IMR-90 (cell line): ENCODE measurements at regions not wholly inside any gene's neighbourhood (a gene's known extent, or its start where the extent isn't known, plus 50 kb on each side); places are given as distances from the start of the nearest gene placed in this dataset.

Experiments used
- ATAC-seq: fragments of 200-7000 bp; cut with Tn5 transposase; 2 replicates; pipeline ENCODE4 v1.9.1; 2020; ENCODE audit warnings: low read depth, mild to moderate bottlenecking, moderate library complexity
- BruUV-seq: library from RNA; stranded (reverse); fragments of 400-500 nt; replicated peaks from 2 replicates; lab custom pipeline; 2021; lab: Mats Ljungman, UMichigan
- CTCF ChIA-PET: fragments of 300-600 bp; formaldehyde crosslinking; extraction: SDS; loops from one replicate; lab custom pipeline; 2021; ENCODE audit warnings: antibody characterized with exemption; lab: Yijun Ruan, JAX
- POLR2A ChIA-PET: fragments of 300-600 bp; sonication (Branson Sonifier 250); formaldehyde crosslinking; loops from one replicate; lab custom pipeline; 2022; ENCODE audit warnings: antibody characterized with exemption; ENCODE audit not compliant: unreplicated experiment; lab: Charles Lee
- DNase-seq: peaks from one replicate; pipeline ENCODE4 v3.0.0; 2013
- H2AFZ ChIP-seq: replicated peaks from 2 replicates; pipeline ENCODE3; 2013; ENCODE audit warnings: low read length, mild to moderate bottlenecking; ENCODE audit not compliant: poor library complexity
- H2AK5ac ChIP-seq: 2 replicates; pipeline ENCODE4 v1.6.1; 2013; ENCODE audit warnings: low read depth, low read length, inconsistent platforms
- H2AK9ac ChIP-seq: replicated peaks from 2 replicates; pipeline ENCODE3; 2013; ENCODE audit warnings: mild to moderate bottlenecking, low read depth, low read length, moderate library complexity; ENCODE audit not compliant: poor library complexity
- H2BK120ac ChIP-seq: 2 replicates; pipeline ENCODE4 v1.6.1; 2013; ENCODE audit warnings: low read depth, low read length, inconsistent platforms
- H2BK15ac ChIP-seq: 3 replicates; pipeline ENCODE4 v1.6.1; 2013; ENCODE audit warnings: low read depth, low read length, inconsistent platforms
- H2BK20ac ChIP-seq: 2 replicates; pipeline ENCODE4 v1.6.1; 2013; ENCODE audit warnings: low read depth, mild to moderate bottlenecking, inconsistent platforms, low read length, moderate library complexity
- H2BK5ac ChIP-seq: 2 replicates; pipeline ENCODE4 v1.6.1; 2013; ENCODE audit warnings: mild to moderate bottlenecking, low read depth, low read length, inconsistent platforms; ENCODE audit not compliant: poor library complexity, severe bottlenecking
- H3K14ac ChIP-seq: replicated peaks from 2 replicates; pipeline ENCODE4 v1.6.1; 2013; ENCODE audit warnings: low read depth, low read length, inconsistent platforms
- H3K18ac ChIP-seq: 2 replicates; pipeline ENCODE4 v1.6.1; 2013; ENCODE audit warnings: low read depth, low read length, control low read depth
- H3K23ac ChIP-seq: 2 replicates; pipeline ENCODE4 v1.6.1; 2013; ENCODE audit warnings: low read depth, low read length, inconsistent platforms
- H3K27ac ChIP-seq: 2 replicates; pipeline ENCODE4 v1.5.1; 2013; ENCODE audit warnings: mild to moderate bottlenecking, control low read depth, low read length; ENCODE audit not compliant: insufficient read depth
- H3K27me3 ChIP-seq: 2 replicates; pipeline ENCODE4 v1.6.1; 2013; ENCODE audit warnings: low read length; ENCODE audit not compliant: control insufficient read depth, insufficient read depth
- H3K36me3 ChIP-seq: 2 replicates; pipeline ENCODE4 v1.6.1; 2013; ENCODE audit warnings: low read length, mixed read lengths; ENCODE audit not compliant: control insufficient read depth, insufficient read depth
- H3K4ac ChIP-seq: 2 replicates; pipeline ENCODE4 v1.6.1; 2013; ENCODE audit warnings: low read depth, low read length, inconsistent platforms
- H3K4me1 ChIP-seq: 2 replicates; pipeline ENCODE4 v1.6.1; 2013; ENCODE audit warnings: low read length, mixed read lengths; ENCODE audit not compliant: control insufficient read depth, insufficient read depth
- H3K4me2 ChIP-seq: 2 replicates; pipeline ENCODE4 v1.6.1; 2013; ENCODE audit warnings: low read depth, mild to moderate bottlenecking, control low read depth, low read length, moderate library complexity
- H3K4me3 ChIP-seq: 2 replicates; pipeline ENCODE4 v1.5.1; 2013; ENCODE audit warnings: low read depth, mild to moderate bottlenecking, control low read depth, low read length, moderate library complexity; ENCODE audit not compliant: insufficient read depth
- H3K56ac ChIP-seq: 2 replicates; pipeline ENCODE4 v1.6.1; 2013; ENCODE audit warnings: low read length, inconsistent platforms; ENCODE audit not compliant: insufficient read depth; ENCODE audit errors: extremely low read depth
- H3K79me1 ChIP-seq, 2 experiments: 2 replicates each; pipeline ENCODE4 v1.6.1; 2013; ENCODE audit warnings: low read length in 2 of 2, inconsistent platforms in 1 of 2, low read depth in 1 of 2
- H3K9ac ChIP-seq: 2 replicates; pipeline ENCODE4 v1.6.1; 2013; ENCODE audit warnings: low read depth, low read length, control low read depth
- H3K9me1 ChIP-seq: 2 replicates; pipeline ENCODE4 v1.6.1; 2013; ENCODE audit warnings: low read length, inconsistent platforms; ENCODE audit not compliant: insufficient read depth
- H3K9me3 ChIP-seq: 2 replicates; pipeline ENCODE4 v1.6.1; 2013; ENCODE audit warnings: low read length; ENCODE audit not compliant: control insufficient read depth, insufficient read depth
- H4K20me1 ChIP-seq: 2 replicates; pipeline ENCODE4 v1.6.1; 2013; ENCODE audit warnings: low read length, inconsistent platforms; ENCODE audit not compliant: insufficient read depth
- H4K5ac ChIP-seq: 2 replicates; pipeline ENCODE4 v1.6.1; 2013; ENCODE audit warnings: mild to moderate bottlenecking, low read depth, low read length, control low read depth
- H4K8ac ChIP-seq, 2 experiments: 2 replicates each; pipeline ENCODE4 v1.6.1; 2013; ENCODE audit warnings: low read depth in 2 of 2, low read length in 2 of 2, control low read depth in 1 of 2, inconsistent platforms in 1 of 2
- H4K91ac ChIP-seq: 2 replicates; pipeline ENCODE4 v1.6.1; 2013; ENCODE audit warnings: low read depth, low read length, inconsistent platforms; ENCODE audit not compliant: insufficient read depth
- BHLHE40 ChIP-seq: fragments of 150-350 bp; IDR thresholded peaks from 2 replicates; pipeline ENCODE4 v1.6.1; 2016; ENCODE audit warnings: mild to moderate bottlenecking, low read depth, low read length
- MAFK ChIP-seq: IDR thresholded peaks from 2 replicates; pipeline ENCODE4 v1.6.1; 2012; ENCODE audit warnings: low read depth, low read length, improper control_type of control experiment
- MAZ ChIP-seq: IDR thresholded peaks from 2 replicates; pipeline ENCODE4 v1.6.1; 2012; ENCODE audit warnings: low read depth, mild to moderate bottlenecking, low read length, improper control_type of control experiment, moderate library complexity, borderline replicate concordance
- NFE2L2 ChIP-seq: fragments of 150-350 bp; IDR thresholded peaks from 2 replicates; pipeline ENCODE4 v1.6.1; 2016; ENCODE audit warnings: low read depth, mild to moderate bottlenecking, low read length
- POLR2A ChIP-seq: IDR thresholded peaks from 2 replicates; pipeline ENCODE4 v1.6.1; 2012; ENCODE audit warnings: mild to moderate bottlenecking, low read depth, low read length
- RAD21 ChIP-seq: IDR thresholded peaks from 2 replicates; pipeline ENCODE4 v1.6.1; 2012; ENCODE audit warnings: low read length, improper control_type of control experiment
- RCOR1 ChIP-seq: IDR thresholded peaks from 2 replicates; pipeline ENCODE4 v1.6.1; 2012; ENCODE audit warnings: mild to moderate bottlenecking, low read length, improper control_type of control experiment; ENCODE audit not compliant: insufficient replicate concordance
- RFX5 ChIP-seq: IDR thresholded peaks from 2 replicates; pipeline ENCODE4 v1.8.0; 2012; ENCODE audit warnings: low read depth, mild to moderate bottlenecking, low read length, moderate library complexity
- WGBS, 2 experiments: methylation state at CpG; one replicate each; pipeline versions ENCODE4 v1.1.5 to v1.1.7; 2013; ENCODE audit warnings: missing lambda C conversion rate in 2 of 2; ENCODE audit not compliant: insufficient read length in 1 of 2; ENCODE audit errors: extremely low coverage in 2 of 2; 5-methylcytosine and 5-hydroxymethylcytosine counted together
- dilution Hi-C: fragments of 300-500 bp; cut with HindIII; formaldehyde crosslinking; loops from one replicate; pipeline ENCODE4 v1.14.3; 2018; ENCODE audit warnings: low sequenced_read_pairs; ENCODE audit not compliant: unreplicated experiment
- in situ Hi-C: fragments of 300-500 bp; cut with MboI; formaldehyde crosslinking; loops from 3 replicates; pipeline ENCODE4 v1.14.3; 2019; ENCODE audit warnings: low sequenced_read_pairs, inconsistent platforms, mixed read lengths
- intact Hi-C: fragments of 100-400 bp; cut with micrococcal nuclease; formaldehyde crosslinking; loops from 2 replicates; pipeline ENCODE4 v1.10.0; 2022
- TF ChIP-seq, protein P1 (sequence below): fragments of 150-350 bp; IDR thresholded peaks from 2 replicates; pipeline ENCODE4 v1.6.1; 2016; ENCODE audit warnings: low read depth, mild to moderate bottlenecking, low read length, moderate library complexity, borderline replicate concordance
- TF ChIP-seq, protein P2 (sequence below): conservative IDR thresholded peaks from 2 replicates; pipeline ENCODE4 v1.5.1; 2012; ENCODE audit warnings: mild to moderate bottlenecking, low read depth, low read length, improper control_type of control experiment

DNA sequence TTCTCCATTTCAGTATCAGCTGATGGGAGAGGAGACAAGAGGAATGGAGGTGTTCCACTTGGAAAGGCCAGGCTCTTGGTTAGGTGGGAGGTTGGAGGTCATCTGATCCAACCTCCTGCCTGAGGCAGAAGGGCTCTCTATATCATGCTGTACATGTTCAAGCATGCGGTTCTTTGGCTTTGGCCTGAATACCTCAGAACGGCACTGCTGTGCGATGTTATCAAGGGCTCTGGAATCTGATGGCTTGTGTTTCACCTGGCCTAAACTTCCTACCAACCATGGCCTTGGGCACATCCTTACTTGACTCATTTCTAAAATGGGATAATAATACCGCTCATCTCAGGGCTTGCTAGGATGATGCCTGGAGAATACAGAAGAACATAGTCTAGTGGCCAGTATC, 90.1 kb upstream of the FAM169A start:
- no peak for ATAC-seq
- intact Hi-C loops, result no loop called here
- CTCF ChIA-PET, result interaction anchor here (0.6 kb wide), 2 partner anchors 13 to 30 kb away, joined by 3 to 4 read pairs; no protein-coding TSS in a partner anchor

More for the DNA sequence above, 90.1 kb upstream of the FAM169A start:
- H3K79me1 ChIP-seq, result peaks cover 0 to 6% of the 10 kb centered on the region in 2 experiments; a peak in 1 of 4 replicates
- H2AK9ac ChIP-seq, result no peak overlapping the region
- H3K18ac ChIP-seq, result peak overlapping the region; percentile 76
- peak overlapping the region; percentile 96 for H2BK120ac ChIP-seq
- peaks cover 13% of the 10 kb centered on the region for H3K9me1 ChIP-seq
- H3K4me3 ChIP-seq, result no peak overlapping the region
- no peaks in the 10 kb centered on the region for H3K36me3 ChIP-seq
- no TSS peak for BruUV-seq
- no peak overlapping the region for H2AFZ ChIP-seq
- dilution Hi-C loops, result no loop called here
- peak overlapping the region; percentile 11; the same call in 1 of the 2 replicates for H3K23ac ChIP-seq
- peak overlapping the region; percentile 89; the same call in 2 of the 3 replicates for H2BK15ac ChIP-seq
- peak overlapping the region; percentile 65; the same call in 1 of the 2 replicates for H4K5ac ChIP-seq
- WGBS, 2 experiments, result 85% methylated on average over 3 of the region's 4 CpGs; no CpG with 5 or more reads in 1 of the 2 experiments
- TF ChIP-seq POLR2A (no peak), RFX5 (no peak), NFE2L2 (no peak), RAD21 (no peak), MAFK (no peak), BHLHE40 (no peak), MAZ (no peak), RCOR1 (no peak)
- TF ChIP-seq, protein P1, sequence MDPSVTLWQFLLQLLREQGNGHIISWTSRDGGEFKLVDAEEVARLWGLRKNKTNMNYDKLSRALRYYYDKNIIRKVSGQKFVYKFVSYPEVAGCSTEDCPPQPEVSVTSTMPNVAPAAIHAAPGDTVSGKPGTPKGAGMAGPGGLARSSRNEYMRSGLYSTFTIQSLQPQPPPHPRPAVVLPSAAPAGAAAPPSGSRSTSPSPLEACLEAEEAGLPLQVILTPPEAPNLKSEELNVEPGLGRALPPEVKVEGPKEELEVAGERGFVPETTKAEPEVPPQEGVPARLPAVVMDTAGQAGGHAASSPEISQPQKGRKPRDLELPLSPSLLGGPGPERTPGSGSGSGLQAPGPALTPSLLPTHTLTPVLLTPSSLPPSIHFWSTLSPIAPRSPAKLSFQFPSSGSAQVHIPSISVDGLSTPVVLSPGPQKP, result no peak
- TF ChIP-seq, protein P2, sequence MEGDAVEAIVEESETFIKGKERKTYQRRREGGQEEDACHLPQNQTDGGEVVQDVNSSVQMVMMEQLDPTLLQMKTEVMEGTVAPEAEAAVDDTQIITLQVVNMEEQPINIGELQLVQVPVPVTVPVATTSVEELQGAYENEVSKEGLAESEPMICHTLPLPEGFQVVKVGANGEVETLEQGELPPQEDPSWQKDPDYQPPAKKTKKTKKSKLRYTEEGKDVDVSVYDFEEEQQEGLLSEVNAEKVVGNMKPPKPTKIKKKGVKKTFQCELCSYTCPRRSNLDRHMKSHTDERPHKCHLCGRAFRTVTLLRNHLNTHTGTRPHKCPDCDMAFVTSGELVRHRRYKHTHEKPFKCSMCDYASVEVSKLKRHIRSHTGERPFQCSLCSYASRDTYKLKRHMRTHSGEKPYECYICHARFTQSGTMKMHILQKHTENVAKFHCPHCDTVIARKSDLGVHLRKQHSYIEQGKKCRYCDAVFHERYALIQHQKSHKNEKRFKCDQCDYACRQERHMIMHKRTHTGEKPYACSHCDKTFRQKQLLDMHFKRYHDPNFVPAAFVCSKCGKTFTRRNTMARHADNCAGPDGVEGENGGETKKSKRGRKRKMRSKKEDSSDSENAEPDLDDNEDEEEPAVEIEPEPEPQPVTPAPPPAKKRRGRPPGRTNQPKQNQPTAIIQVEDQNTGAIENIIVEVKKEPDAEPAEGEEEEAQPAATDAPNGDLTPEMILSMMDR, result no peak
- no peak overlapping the region for H3K56ac ChIP-seq
- H3K4me2 ChIP-seq, result no peak overlapping the region
- H4K8ac ChIP-seq, result peak overlapping the region; percentile 61 to 82; a peak in 3 of 4 replicates
- H3K9ac ChIP-seq, result no peak overlapping the region
- no peaks in the 10 kb centered on the region for H4K20me1 ChIP-seq
- peak overlapping the region; percentile 95 for H4K91ac ChIP-seq
- H2BK20ac ChIP-seq, result peak overlapping the region; percentile 97
- peaks cover 17% of the 10 kb centered on the region for H3K4me1 ChIP-seq
- in situ Hi-C loops, result no loop called here
- H2BK5ac ChIP-seq, result peak overlapping the region; percentile 92
- peak overlapping the region; percentile 82 for H2AK5ac ChIP-seq
- POLR2A ChIA-PET, result no interaction called here
- peak overlapping the region; percentile 95 for H3K4ac ChIP-seq
- no peaks in the 10 kb centered on the region for H3K27me3 ChIP-seq
- H3K27ac ChIP-seq, result peak overlapping the region; percentile 76
- 0 out of 2 replicates have a peak, but pooled peaks cover 2% of the 10 kb centered on the region for H3K9me3 ChIP-seq
- no peak for DNase-seq
- H3K14ac ChIP-seq, result peak overlapping the region; percentile 92
